ENCODE measurements at regions not wholly inside any gene's neighbourhood (a gene's known extent, or its start where the extent isn't known, plus 50 kb on each side); places are given as distances from the start of the nearest gene placed in this dataset.

- H3K27me3 Mint-ChIP-seq (ENCODE audit: low read depth) = no peaks in the 10 kb centered on the region
- ATAC-seq (no peak), DNase-seq (ENCODE audit: low spot score) (no peak)
- TF ChIP-seq TP53 (CRISPR knock-in tag; IDR thresholded peaks at IDR 0.05) = no peak
- no peak for TF ChIP-seq SOX15 (CRISPR knock-in tag; IDR thresholded peaks at IDR 0.05)
- TF ChIP-seq, protein P1, sequence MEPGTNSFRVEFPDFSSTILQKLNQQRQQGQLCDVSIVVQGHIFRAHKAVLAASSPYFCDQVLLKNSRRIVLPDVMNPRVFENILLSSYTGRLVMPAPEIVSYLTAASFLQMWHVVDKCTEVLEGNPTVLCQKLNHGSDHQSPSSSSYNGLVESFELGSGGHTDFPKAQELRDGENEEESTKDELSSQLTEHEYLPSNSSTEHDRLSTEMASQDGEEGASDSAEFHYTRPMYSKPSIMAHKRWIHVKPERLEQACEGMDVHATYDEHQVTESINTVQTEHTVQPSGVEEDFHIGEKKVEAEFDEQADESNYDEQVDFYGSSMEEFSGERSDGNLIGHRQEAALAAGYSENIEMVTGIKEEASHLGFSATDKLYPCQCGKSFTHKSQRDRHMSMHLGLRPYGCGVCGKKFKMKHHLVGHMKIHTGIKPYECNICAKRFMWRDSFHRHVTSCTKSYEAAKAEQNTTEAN (CRISPR knock-in tag; IDR thresholded peaks at IDR 0.05) = no peak
- TF ChIP-seq CREB1 (CRISPR knock-in tag; IDR thresholded peaks at IDR 0.05) = no peak
- TF ChIP-seq ERG (CRISPR knock-in tag; IDR thresholded peaks at IDR 0.05) = no peak
- TF ChIP-seq FOXP4 (CRISPR knock-in tag; IDR thresholded peaks at IDR 0.05) = no peak
- TF ChIP-seq ZNF396 (CRISPR knock-in tag; IDR thresholded peaks at IDR 0.05; ENCODE audit: borderline replicate concordance) = no peak
- TF ChIP-seq OVOL2 (CRISPR knock-in tag; IDR thresholded peaks at IDR 0.05; ENCODE audit: borderline replicate concordance) = no peak
- TF ChIP-seq IRF2 (CRISPR knock-in tag; IDR thresholded peaks at IDR 0.05; ENCODE audit: borderline replicate concordance, low read depth) = no peak
- CTCF ChIA-PET = no interaction called here
- peaks cover 6% of the 10 kb centered on the region for H3K36me3 Mint-ChIP-seq
- POLR2A ChIA-PET = no interaction called here
- H3K27ac Mint-ChIP-seq = no peak overlapping the region
- no peak overlapping the region for H3K4me3 Mint-ChIP-seq
- peaks cover 6% of the 10 kb centered on the region for H3K9me3 Mint-ChIP-seq
- peaks cover 28% of the 10 kb centered on the region for H3K4me1 Mint-ChIP-seq
These were observed 463.5 kb downstream of the RAP2B start for GRCh38 chr3:153625506-153625905.

DNA sequence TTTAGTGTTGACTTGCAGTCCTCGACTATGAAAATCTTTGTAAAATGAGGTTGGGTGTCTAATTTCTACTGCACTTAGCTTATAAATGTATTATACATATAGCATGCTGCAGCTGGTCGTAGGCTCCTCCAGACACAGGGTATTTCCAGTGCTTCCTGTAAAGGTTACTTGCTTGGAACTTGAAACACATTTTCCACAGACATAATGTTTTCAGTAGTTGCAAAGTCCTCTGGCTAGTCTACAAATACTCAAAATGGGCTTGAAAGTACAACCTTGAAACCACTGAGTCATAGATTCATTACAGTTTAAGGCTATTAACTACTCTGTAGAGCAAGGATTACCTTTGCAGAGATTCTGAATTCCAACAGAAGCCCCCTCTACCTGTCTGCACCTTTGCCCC is 464.1 kb downstream of the RAP2B start:
- no peak for DNase-seq (ENCODE audit: low spot score)
- H3K4me1 Mint-ChIP-seq = peaks cover 34% of the 10 kb centered on the region
- no peaks in the 10 kb centered on the region for H3K36me3 Mint-ChIP-seq
- no peak for ATAC-seq
- TF ChIP-seq, protein P2, sequence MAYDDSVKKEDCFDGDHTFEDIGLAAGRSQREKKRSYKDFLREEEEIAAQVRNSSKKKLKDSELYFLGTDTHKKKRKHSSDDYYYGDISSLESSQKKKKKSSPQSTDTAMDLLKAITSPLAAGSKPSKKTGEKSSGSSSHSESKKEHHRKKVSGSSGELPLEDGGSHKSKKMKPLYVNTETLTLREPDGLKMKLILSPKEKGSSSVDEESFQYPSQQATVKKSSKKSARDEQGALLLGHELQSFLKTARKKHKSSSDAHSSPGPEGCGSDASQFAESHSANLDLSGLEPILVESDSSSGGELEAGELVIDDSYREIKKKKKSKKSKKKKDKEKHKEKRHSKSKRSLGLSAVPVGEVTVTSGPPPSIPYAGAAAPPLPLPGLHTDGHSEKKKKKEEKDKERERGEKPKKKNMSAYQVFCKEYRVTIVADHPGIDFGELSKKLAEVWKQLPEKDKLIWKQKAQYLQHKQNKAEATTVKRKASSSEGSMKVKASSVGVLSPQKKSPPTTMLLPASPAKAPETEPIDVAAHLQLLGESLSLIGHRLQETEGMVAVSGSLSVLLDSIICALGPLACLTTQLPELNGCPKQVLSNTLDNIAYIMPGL (CRISPR knock-in tag; IDR thresholded peaks at IDR 0.05) = no peak
- no peak for TF ChIP-seq SOX15 (CRISPR knock-in tag; IDR thresholded peaks at IDR 0.05)
- TF ChIP-seq, protein P3, sequence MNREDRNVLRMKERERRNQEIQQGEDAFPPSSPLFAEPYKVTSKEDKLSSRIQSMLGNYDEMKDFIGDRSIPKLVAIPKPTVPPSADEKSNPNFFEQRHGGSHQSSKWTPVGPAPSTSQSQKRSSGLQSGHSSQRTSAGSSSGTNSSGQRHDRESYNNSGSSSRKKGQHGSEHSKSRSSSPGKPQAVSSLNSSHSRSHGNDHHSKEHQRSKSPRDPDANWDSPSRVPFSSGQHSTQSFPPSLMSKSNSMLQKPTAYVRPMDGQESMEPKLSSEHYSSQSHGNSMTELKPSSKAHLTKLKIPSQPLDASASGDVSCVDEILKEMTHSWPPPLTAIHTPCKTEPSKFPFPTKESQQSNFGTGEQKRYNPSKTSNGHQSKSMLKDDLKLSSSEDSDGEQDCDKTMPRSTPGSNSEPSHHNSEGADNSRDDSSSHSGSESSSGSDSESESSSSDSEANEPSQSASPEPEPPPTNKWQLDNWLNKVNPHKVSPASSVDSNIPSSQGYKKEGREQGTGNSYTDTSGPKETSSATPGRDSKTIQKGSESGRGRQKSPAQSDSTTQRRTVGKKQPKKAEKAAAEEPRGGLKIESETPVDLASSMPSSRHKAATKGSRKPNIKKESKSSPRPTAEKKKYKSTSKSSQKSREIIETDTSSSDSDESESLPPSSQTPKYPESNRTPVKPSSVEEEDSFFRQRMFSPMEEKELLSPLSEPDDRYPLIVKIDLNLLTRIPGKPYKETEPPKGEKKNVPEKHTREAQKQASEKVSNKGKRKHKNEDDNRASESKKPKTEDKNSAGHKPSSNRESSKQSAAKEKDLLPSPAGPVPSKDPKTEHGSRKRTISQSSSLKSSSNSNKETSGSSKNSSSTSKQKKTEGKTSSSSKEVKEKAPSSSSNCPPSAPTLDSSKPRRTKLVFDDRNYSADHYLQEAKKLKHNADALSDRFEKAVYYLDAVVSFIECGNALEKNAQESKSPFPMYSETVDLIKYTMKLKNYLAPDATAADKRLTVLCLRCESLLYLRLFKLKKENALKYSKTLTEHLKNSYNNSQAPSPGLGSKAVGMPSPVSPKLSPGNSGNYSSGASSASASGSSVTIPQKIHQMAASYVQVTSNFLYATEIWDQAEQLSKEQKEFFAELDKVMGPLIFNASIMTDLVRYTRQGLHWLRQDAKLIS (CRISPR knock-in tag; IDR thresholded peaks at IDR 0.05; ENCODE audit: borderline replicate concordance) = no peak
- H3K27me3 Mint-ChIP-seq (ENCODE audit: low read depth) = no peaks in the 10 kb centered on the region
- no peaks in the 10 kb centered on the region for H3K9me3 Mint-ChIP-seq
- POLR2A ChIA-PET = no interaction called here
- no peak overlapping the region for H3K4me3 Mint-ChIP-seq
- H3K27ac Mint-ChIP-seq = no peak overlapping the region
- CTCF ChIA-PET = no interaction called here

DNA sequence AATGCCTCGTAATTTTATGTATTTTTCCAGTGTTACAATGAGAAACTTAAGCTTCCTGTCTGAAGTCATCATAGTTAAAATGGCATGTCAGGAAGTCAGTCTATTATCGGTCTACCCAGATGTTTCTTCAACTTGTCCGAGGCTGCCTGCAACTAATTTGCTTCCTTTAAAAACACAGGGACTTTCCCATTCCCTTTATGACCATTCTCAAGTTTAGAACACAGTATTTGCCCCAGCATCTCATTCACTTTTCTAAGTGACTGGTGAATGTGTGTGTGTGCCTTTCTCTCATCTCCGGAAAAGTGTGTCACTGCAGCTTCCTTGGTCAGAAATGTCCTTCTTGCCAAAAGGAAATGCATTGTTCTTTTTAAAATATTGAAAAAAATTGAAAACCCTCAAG is 466.6 kb downstream of the RAP2B start:
- H3K27ac Mint-ChIP-seq = no peak overlapping the region
- no peaks in the 10 kb centered on the region for H3K27me3 Mint-ChIP-seq (ENCODE audit: low read depth)
- H3K4me1 Mint-ChIP-seq = peaks cover 24% of the 10 kb centered on the region
- no peaks in the 10 kb centered on the region for H3K9me3 Mint-ChIP-seq
- POLR2A ChIA-PET = no interaction called here
- ATAC-seq (no peak), DNase-seq (ENCODE audit: low spot score) (no peak)
- H3K36me3 Mint-ChIP-seq = no peaks in the 10 kb centered on the region
- CTCF ChIA-PET = interaction anchor here (0.6 kb wide), 1 partner anchor 130 kb away, joined by 3 read pairs; no protein-coding TSS in a partner anchor
- no peak overlapping the region for H3K4me3 Mint-ChIP-seq
- TF ChIP-seq TP53 (CRISPR knock-in tag; IDR thresholded peaks at IDR 0.05) (no peak), ZNF263 (CRISPR knock-in tag; IDR thresholded peaks at IDR 0.05; ENCODE audit: low read depth) (no peak), NR3C1 (CRISPR knock-in tag; conservative IDR thresholded peaks at IDR 0.05; ENCODE audit: low read depth) (no peak), FOXP1 (CRISPR knock-in tag; IDR thresholded peaks at IDR 0.05; ENCODE audit: borderline replicate concordance) (no peak), ZNF317 (CRISPR knock-in tag; IDR thresholded peaks at IDR 0.05; ENCODE audit: borderline replicate concordance, low read depth) (no peak), CTCF (IDR thresholded peaks at IDR 0.05) (no peak), FOXK1 (CRISPR knock-in tag; IDR thresholded peaks at IDR 0.05) (no peak), NFE2L1 (CRISPR knock-in tag; IDR thresholded peaks at IDR 0.05) (no peak), ZNF121 (CRISPR knock-in tag; IDR thresholded peaks at IDR 0.05) (no peak)
- TF ChIP-seq, protein P1 (CRISPR knock-in tag; IDR thresholded peaks at IDR 0.05) = no peak

Data from WTC11 (cell line).